ENCODE measurements at regions not wholly inside any gene's neighbourhood (a gene's known extent, or its start where the extent isn't known, plus 50 kb on each side); places are given as distances from the start of the nearest gene placed in this dataset.
"Not testable (repeated sequence)": the region's sequence is repeated elsewhere in the genome, so short reads cannot be mapped to it uniquely, and the experiment has no call there.

GRCh38 chr10:25724241-25724640, 209.8 kb upstream of the MYO3A start:
- DNase-seq, result no peak

GRCh38 chr10:25725917-25726716, 207.9 kb upstream of the MYO3A start:
- DNase-seq, result peak; percentile 41

GRCh38 chr10:25738776-25739175, 195.3 kb upstream of the MYO3A start:
- DNase-seq, result no peak

DNA sequence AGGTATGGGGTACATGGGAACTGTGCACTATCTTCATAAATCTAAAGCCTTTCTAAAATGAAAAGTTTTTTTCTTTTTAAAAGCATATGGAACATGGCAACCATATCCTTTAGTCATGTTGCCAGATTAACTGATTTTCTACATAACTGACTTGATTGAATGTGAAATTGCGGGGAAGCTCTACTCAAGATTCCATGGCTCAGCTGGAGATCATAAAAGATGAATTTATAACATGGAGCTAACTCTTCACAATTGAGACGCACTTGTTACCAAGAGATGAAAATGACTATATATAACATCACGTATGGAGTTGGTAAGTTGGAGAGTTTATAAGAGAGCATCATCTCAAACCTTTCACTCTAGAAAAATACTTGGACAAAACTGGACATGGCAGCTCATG, 190.2 kb upstream of the MYO3A start:
- no peak for DNase-seq

DNA sequence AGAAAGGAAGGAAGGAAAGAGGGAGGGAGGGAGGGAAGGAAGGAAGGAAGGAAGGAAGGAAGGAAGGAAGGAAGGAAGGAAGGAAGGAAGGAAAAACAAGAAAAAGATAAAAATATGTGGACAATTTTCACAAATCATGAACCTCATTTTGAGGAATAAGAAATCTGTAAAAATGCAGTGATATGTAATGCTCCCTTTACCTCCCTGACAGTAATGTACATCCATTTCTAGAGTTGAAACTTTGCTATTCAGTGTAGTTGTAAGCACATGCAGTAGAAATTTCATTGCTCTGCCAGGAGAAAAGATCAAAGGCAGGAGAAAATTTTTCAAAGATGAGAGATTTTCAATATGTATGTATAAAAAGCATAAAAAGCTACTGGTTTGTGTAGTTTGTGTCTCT, 189.5 kb upstream of the MYO3A start:
- DNase-seq, result no peak

GRCh38 chr10:25745976-25746375, 188.1 kb upstream of the MYO3A start:
- DNase-seq, result no peak

DNA sequence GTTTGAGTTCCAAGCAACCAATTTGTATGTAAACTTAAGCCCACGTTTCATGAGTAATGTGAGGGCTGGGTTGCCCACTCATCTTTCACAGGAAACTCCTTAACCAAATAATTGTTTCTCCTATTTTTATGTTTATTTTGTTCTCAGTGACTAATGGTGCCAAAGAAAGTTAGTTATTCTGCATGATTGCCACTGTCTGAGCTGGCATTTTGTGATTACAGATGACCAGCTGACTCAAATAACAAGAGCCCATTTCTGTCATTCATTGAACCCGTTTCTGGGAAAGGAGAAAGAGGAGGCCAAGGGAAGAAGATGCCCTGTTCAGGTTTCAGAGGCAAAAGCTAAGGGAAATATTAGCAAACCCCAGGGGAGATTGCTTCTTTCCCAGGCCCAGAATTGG, 186.9 kb upstream of the MYO3A start:
- DNase-seq, result no peak

- no peak for DNase-seq
Observed at GRCh38 chr10:25748509-25748908, 185.5 kb upstream of the MYO3A start.

- no peak for DNase-seq
Observed at GRCh38 chr10:25753776-25754175, 180.3 kb upstream of the MYO3A start.

DNA sequence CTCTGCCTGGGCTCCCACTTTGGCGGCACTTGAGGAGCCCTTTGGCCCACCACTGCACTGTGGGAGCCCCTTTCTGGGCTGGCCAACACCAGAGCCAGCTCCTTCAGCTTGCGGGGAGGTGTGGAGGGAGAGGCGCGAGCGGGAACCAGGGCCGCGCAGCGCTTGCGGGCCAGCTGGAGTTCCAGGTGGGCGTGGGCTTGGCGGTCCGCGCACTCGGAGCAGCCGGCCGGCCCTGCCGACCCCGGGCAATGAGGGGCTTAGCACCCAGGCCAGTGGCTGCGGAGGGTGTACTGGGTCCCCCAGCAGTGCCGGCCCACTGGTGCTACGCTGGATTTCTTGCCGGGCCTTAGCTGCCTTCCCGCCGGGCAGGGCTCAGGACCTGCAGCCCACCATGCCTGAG, 178.2 kb upstream of the MYO3A start:
- not testable (repeated sequence) for DNase-seq

DNA sequence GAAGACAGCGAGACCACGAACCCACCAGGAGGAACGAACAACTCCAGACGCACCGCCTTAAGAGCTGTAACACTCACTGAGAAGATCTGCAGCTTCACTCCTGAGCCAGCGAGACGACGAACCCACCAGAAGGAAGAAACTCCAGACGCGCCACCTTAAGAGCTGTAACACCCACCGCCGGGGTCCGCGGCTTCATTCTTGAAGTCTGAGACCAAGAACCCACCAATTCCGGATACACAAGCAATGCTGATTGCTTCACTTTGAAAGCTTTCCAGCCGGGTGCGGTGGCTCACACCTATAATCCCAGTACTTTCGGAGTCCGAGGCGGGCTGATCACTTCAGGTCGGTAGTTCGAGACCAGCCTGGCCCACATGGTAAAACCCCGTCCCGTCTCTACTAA, 177.2 kb upstream of the MYO3A start:
- no peak for DNase-seq

DNA sequence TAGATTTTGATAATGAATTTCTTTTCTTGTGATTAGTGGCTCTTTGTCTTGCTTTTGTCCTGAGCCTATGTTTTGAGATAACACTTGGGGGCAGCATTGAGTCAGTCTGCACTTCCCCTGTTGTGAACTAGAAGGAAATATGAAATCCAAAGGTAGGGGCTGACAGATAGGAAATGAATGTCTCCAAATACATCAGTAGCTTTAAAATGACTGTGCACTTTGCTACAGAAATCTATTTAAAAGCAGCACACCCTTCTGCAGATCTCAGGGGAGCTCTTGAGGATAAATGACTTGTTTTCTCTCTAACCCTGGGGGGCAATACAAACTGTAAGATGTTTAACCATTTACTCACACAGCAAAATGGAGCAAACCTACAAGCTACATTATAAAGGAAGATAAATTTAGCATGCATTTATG, 176.0 kb upstream of the MYO3A start:
- DNase-seq, result no peak

DNA sequence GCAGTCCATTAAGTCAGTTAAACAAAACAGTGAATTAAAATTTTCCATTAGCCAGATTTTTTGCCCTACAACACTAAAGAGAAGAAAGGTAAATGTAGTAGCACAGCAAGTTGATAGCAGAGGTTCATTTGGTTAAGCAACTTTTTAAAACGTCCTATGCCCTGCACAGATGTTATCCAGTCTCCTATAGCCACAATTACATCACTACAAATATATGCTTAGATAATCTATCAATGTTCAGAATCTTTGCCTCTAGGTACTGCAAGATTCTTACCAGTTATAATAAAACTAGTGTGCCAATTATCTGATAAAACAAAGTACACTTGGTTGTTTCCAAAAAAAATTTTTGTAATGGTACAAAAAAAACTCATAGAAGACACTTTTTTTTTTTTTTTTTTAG, 175.5 kb upstream of the MYO3A start:
- no peak for DNase-seq

DNA sequence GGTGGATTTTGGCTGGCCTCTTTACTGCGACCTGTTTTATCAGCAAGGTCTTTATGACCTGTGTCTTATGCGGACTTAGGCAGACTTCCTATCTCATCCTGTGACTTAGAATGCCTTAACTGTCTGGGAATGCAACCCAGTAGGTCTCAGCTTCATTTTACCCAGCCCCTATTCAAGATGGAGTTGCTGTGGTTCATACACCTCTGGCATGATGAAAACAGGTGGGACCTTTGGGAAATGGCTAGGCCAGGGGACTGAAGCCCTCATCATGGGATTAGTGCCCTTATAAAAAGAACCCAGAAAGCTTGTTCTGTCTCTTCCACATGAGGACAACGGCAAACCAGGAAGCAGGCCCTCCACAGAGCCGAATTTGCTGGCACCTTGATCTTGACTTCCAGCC, 172.1 kb upstream of the MYO3A start:
- no peak for DNase-seq

DNA sequence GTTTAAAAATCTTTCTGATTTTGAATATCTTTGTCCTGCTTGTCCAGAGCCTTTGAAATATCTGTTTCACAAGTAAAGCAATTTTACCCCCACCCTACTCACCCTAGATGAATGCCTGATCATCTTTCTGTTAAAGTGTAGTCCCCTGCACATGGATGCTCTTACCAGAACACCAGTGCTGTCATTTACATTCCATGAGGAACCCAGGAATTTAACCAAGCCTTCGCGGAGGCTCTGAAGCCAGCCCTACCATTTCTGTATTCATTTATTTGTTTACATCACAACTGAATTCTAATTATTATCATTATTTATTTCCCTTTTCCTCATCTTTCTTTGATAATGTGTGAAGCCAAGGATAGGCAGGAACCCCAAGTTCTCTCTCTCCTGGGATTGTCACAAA, 167.8 kb upstream of the MYO3A start:
- no peak for DNase-seq

DNA sequence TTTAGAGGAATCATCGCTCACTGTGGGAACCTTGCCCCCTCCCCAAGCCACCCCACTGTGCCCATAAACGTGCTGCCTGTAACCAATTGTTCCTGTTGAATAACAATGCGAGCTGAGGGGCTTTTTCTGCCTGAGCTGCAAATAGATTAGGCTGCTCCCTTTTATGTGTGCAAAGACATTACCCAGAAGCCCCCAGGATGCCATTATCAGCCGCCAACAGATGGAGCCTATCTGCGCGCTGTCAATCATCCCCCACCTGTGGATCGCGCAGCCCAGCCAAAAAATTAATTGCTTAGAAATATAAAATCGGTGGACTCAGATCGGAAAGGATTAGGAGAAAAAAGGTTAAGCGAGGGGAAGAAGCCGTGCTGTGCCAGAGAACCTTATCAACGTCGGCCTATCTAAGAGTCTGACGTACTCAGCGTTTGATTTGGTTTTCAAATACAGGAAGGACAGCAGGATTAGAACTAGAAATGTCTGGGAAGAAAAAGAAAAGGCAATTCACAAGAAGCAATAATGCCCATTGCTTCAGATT, 167.3 kb upstream of the MYO3A start:
- no peak for DNase-seq

GRCh38 chr10:25768167-25768566, 165.9 kb upstream of the MYO3A start:
- DNase-seq, result no peak

- no peak for DNase-seq
Observed at GRCh38 chr10:25778646-25779045, 155.4 kb upstream of the MYO3A start.

- no peak for DNase-seq
Observed at GRCh38 chr10:25786161-25786560, 147.9 kb upstream of the MYO3A start.

- DNase-seq, result no peak
Observed at GRCh38 chr10:25786899-25787298, 147.1 kb upstream of the MYO3A start.

DNA sequence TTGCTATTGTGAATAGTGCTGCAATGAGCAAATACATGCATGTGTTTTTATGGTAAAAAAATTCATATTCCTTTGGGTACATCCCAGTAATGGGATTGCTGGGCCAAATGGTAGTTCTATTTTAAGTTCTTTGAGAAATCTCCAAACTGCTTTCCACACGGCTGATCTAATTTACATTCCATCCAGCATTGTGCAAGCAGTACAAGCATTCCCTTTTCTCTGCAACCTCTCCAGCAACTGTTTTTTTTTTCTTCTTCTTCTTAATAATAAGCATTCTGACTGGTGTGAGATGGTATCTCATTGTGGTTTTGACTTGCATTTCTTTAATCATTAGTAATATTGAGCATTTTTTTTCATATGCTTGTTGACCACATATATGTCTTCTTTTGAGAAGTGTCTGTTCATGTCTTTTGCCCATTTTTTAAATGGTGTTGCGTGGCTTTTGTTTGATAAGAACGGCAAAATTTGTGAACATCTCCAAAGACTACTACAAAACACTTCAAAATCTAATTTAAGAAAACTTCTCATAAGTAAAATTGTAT, 136.1 kb upstream of the MYO3A start:
- no peak for DNase-seq

DNA sequence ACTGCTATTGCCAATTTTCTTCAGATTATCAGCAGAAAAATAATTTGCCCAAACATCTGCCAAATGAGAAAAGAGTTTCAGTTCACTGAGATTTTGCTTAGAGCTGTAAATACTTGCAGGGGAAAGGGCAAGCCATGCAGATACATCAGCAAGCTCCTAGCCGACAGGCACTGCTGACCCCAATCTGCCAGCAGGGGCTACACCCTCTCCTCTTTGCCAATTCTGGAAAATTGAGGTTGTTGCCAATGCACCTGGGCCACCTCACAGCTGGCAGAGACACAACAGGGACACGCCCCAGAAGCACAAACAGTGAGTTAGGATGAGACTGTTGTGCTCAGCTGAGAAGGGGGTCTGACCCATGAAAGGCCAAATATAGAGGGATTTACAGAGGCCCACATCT, 129.5 kb upstream of the MYO3A start:
- DNase-seq, result no peak

DNA sequence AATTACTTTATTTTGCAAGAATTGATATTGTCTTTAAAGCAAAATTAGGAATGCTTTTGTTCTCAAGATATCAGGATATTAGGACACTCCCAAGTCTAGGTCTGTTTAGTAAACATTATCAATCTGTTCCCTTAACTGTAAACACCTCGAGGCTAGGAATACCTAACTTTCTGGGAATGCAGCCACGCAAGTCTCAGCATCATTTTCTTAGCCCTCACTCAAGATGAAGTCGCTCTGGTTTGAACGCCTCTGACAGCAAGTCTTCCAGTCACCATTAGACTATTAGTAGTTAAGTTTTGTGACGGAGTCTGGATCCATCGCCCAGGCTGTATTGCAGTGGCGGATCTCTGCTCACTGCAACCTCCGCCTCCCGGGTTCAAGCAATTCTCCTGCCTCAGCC, 128.0 kb upstream of the MYO3A start:
- no peak for DNase-seq

- no peak for DNase-seq
Observed at GRCh38 chr10:25808372-25808771, 125.7 kb upstream of the MYO3A start.

Data from fibroblast of skin of right quadriceps (primary cell).